ENCODE measurements at regions not wholly inside any gene's neighbourhood (a gene's known extent, or its start where the extent isn't known, plus 50 kb on each side); places are given as distances from the start of the nearest gene placed in this dataset.

DNA sequence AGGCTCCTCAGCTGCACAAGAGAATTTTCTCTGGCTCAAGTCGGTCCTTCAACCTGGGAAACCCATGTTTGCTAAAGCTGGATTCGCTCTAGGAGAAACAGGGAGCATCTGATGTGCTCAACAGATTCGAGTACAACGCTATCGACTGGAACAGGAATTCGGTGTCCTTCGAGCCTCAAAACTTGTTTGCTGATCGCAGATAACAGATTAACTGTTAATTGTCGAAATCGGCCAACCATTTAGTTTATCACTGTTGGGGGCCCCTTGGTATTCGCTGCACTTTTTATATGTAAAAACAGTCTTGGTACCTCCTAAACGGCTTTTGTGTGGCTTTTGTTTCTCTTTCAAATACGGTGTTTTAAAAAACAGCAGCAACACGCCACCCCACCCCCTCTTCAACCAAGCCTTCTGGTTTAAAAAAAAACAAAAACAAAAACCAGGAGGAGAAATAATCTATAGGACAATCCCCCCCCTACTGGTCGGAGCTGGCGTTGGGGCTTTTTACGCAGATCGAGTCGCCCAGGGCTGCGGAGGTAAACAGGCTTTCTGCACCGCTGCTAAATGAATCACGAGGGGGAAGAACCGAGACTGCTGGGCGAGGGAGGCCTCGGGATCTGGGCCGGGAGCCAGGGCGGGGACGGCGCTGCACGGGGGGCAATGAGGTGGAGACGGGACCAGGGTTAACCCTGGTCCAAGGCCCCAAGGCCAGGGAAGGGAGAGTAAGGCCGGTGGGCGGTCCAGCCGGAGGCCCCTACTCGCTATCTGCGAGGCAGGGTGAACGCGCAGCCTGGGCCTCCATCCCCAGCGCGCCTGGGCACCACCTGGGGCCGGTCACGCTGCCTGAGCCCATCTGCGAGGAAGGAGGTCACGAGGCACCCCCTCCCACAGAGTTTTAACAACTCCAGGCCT lies 71.7 kb upstream of the BCOR start (continued):
- TF ChIP-seq SNAI1 (CRISPR knock-in tag; IDR thresholded peaks at IDR 0.05; ENCODE audit: borderline replicate concordance) (no peak), ZNF451 (CRISPR knock-in tag; IDR thresholded peaks at IDR 0.05) (no peak), ZBTB1 (CRISPR knock-in tag; IDR thresholded peaks at IDR 0.05; ENCODE audit: borderline replicate concordance) (no peak), MTA1 (CRISPR knock-in tag; IDR thresholded peaks at IDR 0.05; ENCODE audit: borderline replicate concordance) (peak; percentile 31; the same call in 1 of the 2 replicates), FOXM1 (CRISPR knock-in tag; IDR thresholded peaks at IDR 0.05) (no peak), SKI (IDR thresholded peaks at IDR 0.05; ENCODE audit: partially characterized antibody) (peak; percentile 37), ZNF282 (IDR thresholded peaks at IDR 0.05; ENCODE audit: partially characterized antibody) (no peak), ZNF570 (CRISPR knock-in tag; IDR thresholded peaks at IDR 0.05; ENCODE audit: borderline replicate concordance) (no peak), ATF5 (CRISPR knock-in tag; IDR thresholded peaks at IDR 0.05; ENCODE audit: low read depth) (no peak), ZBTB7A (CRISPR knock-in tag; IDR thresholded peaks at IDR 0.05) (no peak), ZNF30 (CRISPR knock-in tag; IDR thresholded peaks at IDR 0.05) (no peak), IRF2 (CRISPR knock-in tag; IDR thresholded peaks at IDR 0.05) (peak; percentile 48; the same call in 1 of the 2 replicates), RCOR2 (CRISPR knock-in tag; IDR thresholded peaks at IDR 0.05) (no peak), TRIM24 (CRISPR knock-in tag; IDR thresholded peaks at IDR 0.05) (no peak), ZNF841 (CRISPR knock-in tag; IDR thresholded peaks at IDR 0.05; ENCODE audit: borderline replicate concordance) (no peak), TFDP2 (CRISPR knock-in tag; IDR thresholded peaks at IDR 0.05) (peak; percentile 8; the same call in 1 of the 2 replicates), PRMT3 (CRISPR knock-in tag; IDR thresholded peaks at IDR 0.05; ENCODE audit: borderline replicate concordance, low read depth) (no peak), MXD4 (CRISPR knock-in tag; IDR thresholded peaks at IDR 0.05) (no peak), DDIT3 (CRISPR knock-in tag; IDR thresholded peaks at IDR 0.05) (no peak), ZNF496 (CRISPR knock-in tag; IDR thresholded peaks at IDR 0.05; ENCODE audit: insufficient replicate concordance) (no peak), ZSCAN25 (CRISPR knock-in tag; IDR thresholded peaks at IDR 0.05) (no peak), MEIS2 (CRISPR knock-in tag; IDR thresholded peaks at IDR 0.05) (no peak), BORCS8-MEF2B (CRISPR knock-in tag; IDR thresholded peaks at IDR 0.05) (no peak), JARID2 (CRISPR knock-in tag; IDR thresholded peaks at IDR 0.05; ENCODE audit: insufficient replicate concordance) (no peak), FLYWCH1 (CRISPR knock-in tag; IDR thresholded peaks at IDR 0.05) (no peak), ZFP91 (CRISPR knock-in tag; IDR thresholded peaks at IDR 0.05; ENCODE audit: borderline replicate concordance) (peak; percentile 43; the same call in 1 of the 2 replicates), GTF2F1 (IDR thresholded peaks at IDR 0.05; ENCODE audit: low read length) (no peak), ATRX (CRISPR knock-in tag; IDR thresholded peaks at IDR 0.05; ENCODE audit: borderline replicate concordance) (no peak)

Measured in HepG2 (cell line).